CD8-positive, alpha-beta memory T cell (primary cell): ENCODE measurements at regions not wholly inside any gene's neighbourhood (a gene's known extent, or its start where the extent isn't known, plus 50 kb on each side); places are given as distances from the start of the nearest gene placed in this dataset.

Experiments
- CTCF ChIA-PET: fragments of 350-600 bp; sonication (Branson Sonifier 250); formaldehyde crosslinking; loops from one replicate; lab custom pipeline; 2021; ENCODE audit warnings: antibody characterized with exemption; lab: Charles Lee
- POLR2A ChIA-PET: fragments of 350-600 bp; sonication (Branson Sonifier 250); formaldehyde crosslinking; loops from one replicate; lab custom pipeline; 2021; ENCODE audit warnings: antibody characterized with exemption; lab: Charles Lee
- DNase-seq, 5 donors: peaks; one replicate each; pipeline versions ENCODE4 v3.0.0 to v3.0.0-alpha.2; 2020 to 2022; ENCODE audit warnings: mixed read lengths in 1 of 5
- H3K27ac ChIP-seq: one replicate; pipeline ENCODE4 v1.7.0; 2013; ENCODE audit warnings: low read depth, mild to moderate bottlenecking, low read length, moderate library complexity
- H3K27me3 ChIP-seq: 2 replicates; pipeline ENCODE4 v1.7.0; 2013; ENCODE audit warnings: low read length, mild to moderate bottlenecking; ENCODE audit not compliant: insufficient read depth, poor library complexity, severe bottlenecking
- H3K36me3 ChIP-seq: 2 replicates; pipeline ENCODE4 v1.7.0; 2013; ENCODE audit warnings: mild to moderate bottlenecking, low read length, moderate library complexity; ENCODE audit not compliant: insufficient read depth
- H3K4me1 ChIP-seq: 2 replicates; pipeline ENCODE4 v1.7.0; 2013; ENCODE audit warnings: mild to moderate bottlenecking, low read length, moderate library complexity; ENCODE audit not compliant: insufficient read depth
- H3K4me3 ChIP-seq: 2 replicates; pipeline ENCODE4 v1.7.0; 2013; ENCODE audit warnings: mild to moderate bottlenecking, low read length
- H3K9me3 ChIP-seq: 2 replicates; pipeline ENCODE4 v1.7.0; 2013; ENCODE audit warnings: mild to moderate bottlenecking, low read length
- H3K27ac Mint-ChIP-seq, 8 donors: one replicate each; pipeline ENCODE4 v1.8.0; 2020 to 2021; ENCODE audit warnings: mixed read lengths in 8 of 8, mild to moderate bottlenecking in 6 of 8, inconsistent platforms in 3 of 8, moderate library complexity in 3 of 8
- H3K27me3 Mint-ChIP-seq, 2 donors: one replicate each; pipeline ENCODE4 v1.8.0; 2020 to 2021; ENCODE audit warnings: mixed read lengths in 2 of 2, mild to moderate bottlenecking in 1 of 2, moderate library complexity in 1 of 2
- H3K36me3 Mint-ChIP-seq, 3 donors: one replicate each; pipeline ENCODE4 v1.8.0; 2020 to 2021; ENCODE audit warnings: mixed read lengths in 3 of 3, inconsistent platforms in 1 of 3, mild to moderate bottlenecking in 1 of 3
- H3K4me1 Mint-ChIP-seq, 3 donors: one replicate each; pipeline ENCODE4 v1.8.0; 2020 to 2021; ENCODE audit warnings: mixed read lengths in 3 of 3, inconsistent platforms in 1 of 3, mild to moderate bottlenecking in 1 of 3
- H3K4me3 Mint-ChIP-seq, 7 donors: one replicate each; pipeline ENCODE4 v1.8.0; 2020 to 2021; ENCODE audit warnings: mixed read lengths in 7 of 7, mild to moderate bottlenecking in 6 of 7, moderate library complexity in 4 of 7, inconsistent platforms in 2 of 7
- H3K9me3 Mint-ChIP-seq, 5 donors: one replicate each; pipeline ENCODE4 v1.8.0; 2020 to 2022; ENCODE audit warnings: mixed read lengths in 5 of 5, mild to moderate bottlenecking in 3 of 5, moderate library complexity in 2 of 5, inconsistent platforms in 1 of 5

DNA sequence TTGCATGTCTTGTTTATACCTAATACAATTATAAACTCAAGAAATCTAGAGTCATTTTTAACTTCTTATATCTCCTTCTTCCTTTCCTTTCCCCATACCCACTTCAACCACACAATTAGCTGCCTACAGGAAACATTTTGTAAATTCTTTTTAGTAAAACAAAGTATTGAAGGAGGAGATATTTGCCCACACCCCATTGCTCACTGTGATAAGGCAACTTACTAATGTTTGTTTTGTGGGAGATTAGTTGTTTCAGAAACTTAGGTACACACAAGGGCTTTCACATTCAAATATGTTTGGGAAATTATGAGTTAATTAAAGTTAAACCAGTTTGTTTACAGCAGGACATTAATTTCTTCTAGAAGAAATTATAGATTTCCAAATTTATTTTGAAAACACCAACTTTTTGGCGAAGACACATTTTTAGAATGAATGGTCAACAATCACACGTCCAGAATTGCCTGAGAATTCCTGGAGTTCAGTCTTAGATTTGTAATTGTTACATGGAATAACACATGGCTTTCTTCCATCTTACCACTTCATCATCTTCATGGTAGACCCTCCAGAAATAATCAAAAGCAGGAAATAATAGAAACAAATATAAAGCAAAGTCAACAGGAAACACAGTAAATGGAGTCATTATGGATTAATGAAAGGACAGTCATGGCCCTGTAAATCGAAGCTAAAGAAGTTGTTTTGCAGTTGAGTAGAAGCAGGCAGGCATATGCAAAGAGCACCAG, 62.5 kb upstream of the RAB27B start:
- Histone ChIP-seq H3K36me3 (no peaks in the 10 kb centered on the region), H3K27me3 (no peaks in the 10 kb centered on the region), H3K27ac (no peak overlapping the region), H3K4me1 (no peaks in the 10 kb centered on the region), H3K9me3 (no peaks in the 10 kb centered on the region), H3K4me3 (no peak overlapping the region)
- no peaks in the 10 kb centered on the region for H3K9me3 Mint-ChIP-seq
- H3K27ac Mint-ChIP-seq, result peak overlapping the region in 1 of 8 donors; percentile 3
- no peak for DNase-seq
- POLR2A ChIA-PET, result no interaction called here
- H3K36me3 Mint-ChIP-seq, result no peaks in the 10 kb centered on the region
- H3K4me1 Mint-ChIP-seq, result no peaks in the 10 kb centered on the region
- no peak overlapping the region for H3K4me3 Mint-ChIP-seq
- CTCF ChIA-PET, result no interaction called here
- peaks cover 2 to 13% of the 10 kb centered on the region in 2 donors for H3K27me3 Mint-ChIP-seq

DNA sequence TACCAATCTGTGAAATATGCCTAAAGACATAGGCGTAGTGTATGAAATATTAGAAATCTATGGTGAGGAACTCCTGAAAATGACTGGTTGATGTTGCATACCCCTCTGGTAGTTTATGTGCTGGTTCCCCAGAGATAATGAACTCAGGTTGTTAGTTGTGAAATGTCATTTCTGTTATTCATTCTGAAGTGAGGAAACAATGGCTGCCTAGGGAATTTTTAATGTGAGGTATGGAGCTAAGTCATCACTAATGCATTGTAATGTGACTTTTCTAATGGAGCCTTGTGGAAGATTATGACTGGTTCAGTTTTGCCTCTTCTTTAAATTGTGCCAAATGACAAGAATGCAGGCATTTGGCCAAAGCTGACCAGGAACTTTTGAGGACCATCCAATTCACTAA, 61.6 kb upstream of the RAB27B start:
- H3K36me3 ChIP-seq, result no peaks in the 10 kb centered on the region
- H3K36me3 Mint-ChIP-seq, result no peaks in the 10 kb centered on the region
- no peaks in the 10 kb centered on the region for H3K4me1 ChIP-seq
- no peaks in the 10 kb centered on the region for H3K27me3 ChIP-seq
- CTCF ChIA-PET, result no interaction called here
- no peaks in the 10 kb centered on the region for H3K9me3 ChIP-seq
- no peak overlapping the region for H3K4me3 ChIP-seq
- no peak overlapping the region for H3K27ac Mint-ChIP-seq
- H3K27ac ChIP-seq, result no peak overlapping the region
- peaks cover 2 to 13% of the 10 kb centered on the region in 2 donors for H3K27me3 Mint-ChIP-seq
- no peaks in the 10 kb centered on the region for H3K9me3 Mint-ChIP-seq
- H3K4me1 Mint-ChIP-seq, result no peaks in the 10 kb centered on the region
- DNase-seq, result no peak
- no peak overlapping the region for H3K4me3 Mint-ChIP-seq
- POLR2A ChIA-PET, result no interaction called here

DNA sequence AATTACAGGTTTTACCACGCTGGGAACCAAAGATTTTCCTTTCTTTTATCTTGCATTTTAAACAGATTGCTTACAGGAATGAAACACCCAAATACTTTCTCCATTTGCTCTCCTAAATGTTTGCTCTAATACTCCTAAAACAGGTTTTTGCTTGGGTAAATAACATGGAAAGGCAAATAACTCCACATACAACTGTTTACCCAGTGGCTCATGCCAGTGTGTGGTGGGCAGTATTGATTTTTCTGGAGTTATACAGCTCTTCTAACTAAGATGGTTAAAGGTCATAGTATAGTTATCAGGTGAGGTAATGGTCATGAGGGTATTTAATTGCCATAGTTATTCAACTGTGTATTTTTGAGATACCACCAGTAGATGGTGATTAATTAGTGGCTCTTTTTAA, 61.2 kb upstream of the RAB27B start:
- Mint-ChIP-seq H3K36me3 (no peaks in the 10 kb centered on the region), H3K4me1 (no peaks in the 10 kb centered on the region), H3K9me3 (no peaks in the 10 kb centered on the region), H3K4me3 (no peak overlapping the region), H3K27ac (no peak overlapping the region), H3K27me3 (peaks cover 2 to 13% of the 10 kb centered on the region in 2 donors)
- Histone ChIP-seq H3K4me3 (no peak overlapping the region), H3K9me3 (no peaks in the 10 kb centered on the region), H3K4me1 (no peaks in the 10 kb centered on the region), H3K27ac (no peak overlapping the region), H3K27me3 (no peaks in the 10 kb centered on the region), H3K36me3 (no peaks in the 10 kb centered on the region)
- ChIA-PET POLR2A (no interaction called here), CTCF (no interaction called here)
- DNase-seq, result no peak

DNA sequence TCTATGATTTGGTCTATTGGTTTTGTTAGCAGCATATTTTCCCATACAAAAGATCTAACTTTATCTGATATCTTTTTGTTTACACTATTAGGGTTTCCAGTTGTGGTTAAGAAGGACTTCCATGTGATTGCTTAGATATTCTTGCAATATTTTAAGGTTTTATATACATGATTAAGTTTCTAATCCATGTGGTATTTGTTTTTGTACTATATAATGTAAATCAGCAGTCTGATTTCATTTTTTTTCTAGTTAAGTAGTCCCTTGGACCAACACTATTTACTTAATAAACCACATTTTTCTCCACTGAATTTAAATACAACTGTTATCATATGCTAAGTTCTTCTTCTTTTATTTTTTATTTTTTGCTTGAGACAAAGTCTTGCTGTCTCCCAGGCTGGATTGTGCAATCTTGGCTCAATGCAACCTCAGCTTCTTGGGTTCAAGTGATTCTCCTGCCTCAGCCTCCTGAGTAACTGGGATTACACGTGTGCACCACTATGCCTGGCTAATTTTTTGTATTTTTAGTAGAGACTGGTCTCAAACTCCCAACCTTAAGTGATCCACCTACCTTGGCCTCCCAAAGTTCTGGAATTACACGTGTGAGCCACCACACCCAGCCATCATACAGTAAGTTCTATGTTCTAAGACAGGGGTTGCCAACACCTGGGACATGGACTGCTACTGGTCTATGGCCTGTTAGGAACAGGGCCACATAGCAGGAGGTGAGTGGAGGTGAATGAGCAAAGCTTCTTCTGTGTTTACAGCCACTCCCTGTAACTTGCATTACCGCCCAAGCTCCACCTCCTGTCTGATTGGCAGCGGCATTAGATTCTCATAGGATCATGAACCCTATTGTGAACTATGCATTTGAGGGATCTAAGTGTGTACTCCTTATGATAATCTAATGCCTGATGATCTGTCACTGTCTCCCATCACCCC, 58.5 kb upstream of the RAB27B start:
- Histone ChIP-seq H3K27me3 (no peaks in the 10 kb centered on the region), H3K4me1 (no peaks in the 10 kb centered on the region)

DNA sequence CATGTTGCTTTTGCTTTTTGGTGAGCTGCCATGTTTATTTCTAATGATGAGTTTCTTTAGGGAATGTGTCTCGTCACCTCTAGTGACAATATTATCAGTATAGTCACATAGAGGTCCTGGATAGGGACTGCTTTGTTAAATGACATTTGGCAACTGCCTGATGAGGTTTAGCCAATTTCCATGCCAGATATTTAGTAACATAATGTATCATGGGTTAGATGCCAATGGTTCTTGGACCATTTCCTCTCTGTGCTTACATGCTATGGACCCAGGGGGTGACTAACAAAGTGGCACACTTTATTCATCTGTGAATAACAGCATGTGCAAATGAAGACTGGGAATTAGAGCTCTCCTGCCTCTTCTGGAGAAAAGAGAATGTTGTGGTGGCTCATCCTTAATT, 56.2 kb upstream of the RAB27B start:
- H3K27ac Mint-ChIP-seq, result no peak overlapping the region
- no peak overlapping the region for H3K4me3 Mint-ChIP-seq
- no peaks in the 10 kb centered on the region for H3K27me3 Mint-ChIP-seq
- Histone ChIP-seq H3K9me3 (no peaks in the 10 kb centered on the region), H3K27ac (no peak overlapping the region), H3K27me3 (no peaks in the 10 kb centered on the region), H3K4me3 (no peak overlapping the region), H3K36me3 (no peaks in the 10 kb centered on the region), H3K4me1 (no peaks in the 10 kb centered on the region)
- no peak for DNase-seq
- H3K4me1 Mint-ChIP-seq, result no peaks in the 10 kb centered on the region
- H3K9me3 Mint-ChIP-seq, result no peaks in the 10 kb centered on the region
- POLR2A ChIA-PET, result no interaction called here
- CTCF ChIA-PET, result no interaction called here
- H3K36me3 Mint-ChIP-seq, result no peaks in the 10 kb centered on the region

More for the DNA sequence above, 58.5 kb upstream of the RAB27B start:
- Mint-ChIP-seq H3K36me3 (no peaks in the 10 kb centered on the region), H3K4me3 (no peak overlapping the region), H3K4me1 (no peaks in the 10 kb centered on the region), H3K9me3 (no peaks in the 10 kb centered on the region), H3K27me3 (peaks cover 2 to 7% of the 10 kb centered on the region in 2 donors), H3K27ac (no peak overlapping the region)
- no peak overlapping the region for H3K27ac ChIP-seq
- POLR2A ChIA-PET, result no interaction called here
- H3K36me3 ChIP-seq, result no peaks in the 10 kb centered on the region
- DNase-seq, result no peak
- no peaks in the 10 kb centered on the region for H3K9me3 ChIP-seq
- no peak overlapping the region for H3K4me3 ChIP-seq
- CTCF ChIA-PET, result no interaction called here

DNA sequence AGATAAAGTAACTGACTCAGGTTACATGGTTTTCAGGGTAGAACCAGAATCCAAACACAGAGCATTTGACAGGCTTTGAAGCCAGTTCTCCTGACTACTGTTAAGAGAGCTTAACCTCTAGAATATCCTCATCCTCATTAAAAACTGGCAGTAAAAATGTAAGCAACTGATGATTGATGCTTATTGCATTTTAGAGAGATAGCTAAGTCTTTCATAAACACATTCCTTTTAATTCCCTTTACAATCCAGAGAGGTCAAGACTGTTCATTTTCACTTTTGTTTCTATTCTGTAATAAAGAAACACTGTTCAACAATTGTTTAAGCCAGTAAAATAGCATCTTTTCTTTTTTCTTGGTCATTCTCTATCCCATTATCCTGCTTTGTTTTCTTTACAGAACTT, 53.9 kb upstream of the RAB27B start:
- no peaks in the 10 kb centered on the region for H3K27me3 Mint-ChIP-seq
- no peak overlapping the region for H3K27ac Mint-ChIP-seq
- H3K27ac ChIP-seq, result no peak overlapping the region
- POLR2A ChIA-PET, result no interaction called here
- CTCF ChIA-PET, result no interaction called here
- no peaks in the 10 kb centered on the region for H3K4me1 ChIP-seq
- no peaks in the 10 kb centered on the region for H3K36me3 Mint-ChIP-seq
- no peaks in the 10 kb centered on the region for H3K9me3 Mint-ChIP-seq
- no peak overlapping the region for H3K4me3 Mint-ChIP-seq
- no peak for DNase-seq
- no peak overlapping the region for H3K4me3 ChIP-seq
- H3K4me1 Mint-ChIP-seq, result no peaks in the 10 kb centered on the region
- no peaks in the 10 kb centered on the region for H3K27me3 ChIP-seq
- H3K9me3 ChIP-seq, result no peaks in the 10 kb centered on the region
- no peaks in the 10 kb centered on the region for H3K36me3 ChIP-seq

DNA sequence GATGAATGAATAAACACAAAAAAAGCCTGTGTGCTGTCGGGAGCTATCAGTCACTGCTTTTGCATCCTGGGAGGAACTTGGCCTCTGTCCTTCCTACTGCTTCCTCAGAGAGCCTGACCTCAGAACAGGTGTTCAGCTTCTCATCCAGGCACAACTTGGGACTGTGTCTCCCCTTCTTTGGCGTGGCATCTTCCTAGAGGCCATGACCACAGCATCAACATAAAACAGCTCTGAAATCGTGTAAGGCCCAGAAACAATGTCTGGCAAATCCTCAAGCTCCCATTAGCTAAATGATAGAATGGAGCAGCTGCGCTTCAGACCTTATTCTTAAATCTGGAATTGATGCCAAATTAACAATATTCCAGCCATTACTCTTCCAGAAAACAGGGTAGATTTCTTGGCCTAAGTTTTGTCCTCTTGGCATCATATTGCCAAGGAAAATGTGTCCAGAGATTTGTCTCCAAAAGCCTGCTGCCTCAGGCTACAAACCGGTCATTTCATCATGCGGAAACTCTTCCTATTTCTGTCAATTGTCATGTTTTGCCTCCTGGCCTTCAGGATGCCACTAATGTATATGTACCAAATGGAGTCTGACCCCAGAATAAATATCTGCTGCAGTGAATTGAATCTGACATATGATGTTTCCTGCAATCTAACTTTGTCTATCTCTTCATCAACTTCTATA, 53.2 kb upstream of the RAB27B start:
- H3K36me3 ChIP-seq, result no peaks in the 10 kb centered on the region
- ChIA-PET CTCF (no interaction called here), POLR2A (no interaction called here)
- Mint-ChIP-seq H3K4me3 (no peak overlapping the region), H3K27ac (no peak overlapping the region), H3K4me1 (no peaks in the 10 kb centered on the region), H3K27me3 (no peaks in the 10 kb centered on the region), H3K9me3 (no peaks in the 10 kb centered on the region), H3K36me3 (no peaks in the 10 kb centered on the region)
- H3K9me3 ChIP-seq, result no peaks in the 10 kb centered on the region
- no peak for DNase-seq
- no peak overlapping the region for H3K27ac ChIP-seq
- H3K4me1 ChIP-seq, result no peaks in the 10 kb centered on the region
- H3K27me3 ChIP-seq, result no peaks in the 10 kb centered on the region
- no peak overlapping the region for H3K4me3 ChIP-seq

DNA sequence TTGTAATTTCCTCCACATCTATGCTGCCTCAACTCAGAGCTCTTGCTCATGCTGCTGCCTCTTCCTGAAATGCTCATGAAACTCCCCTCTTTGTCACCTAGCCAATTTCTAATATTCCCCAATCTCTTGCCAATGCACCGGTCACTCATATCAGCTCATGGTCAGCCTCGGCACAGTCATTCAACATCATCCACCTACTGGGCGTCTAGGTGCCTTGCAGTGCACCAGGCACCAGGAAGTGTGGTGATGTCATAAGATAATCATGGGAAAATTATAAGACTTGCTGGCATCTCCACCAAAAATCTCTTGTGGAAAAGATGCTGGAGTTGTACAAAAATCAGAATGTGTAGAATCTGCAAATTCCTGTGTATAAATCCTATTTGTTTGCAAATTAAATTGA, 52.6 kb upstream of the RAB27B start:
- Mint-ChIP-seq H3K36me3 (no peaks in the 10 kb centered on the region), H3K27me3 (no peaks in the 10 kb centered on the region), H3K4me3 (no peak overlapping the region), H3K27ac (peak overlapping the region in 1 of 8 donors; percentile 59), H3K4me1 (no peaks in the 10 kb centered on the region), H3K9me3 (no peaks in the 10 kb centered on the region)
- H3K27ac ChIP-seq, result no peak overlapping the region
- ChIA-PET POLR2A (no interaction called here), CTCF (no interaction called here)
- H3K9me3 ChIP-seq, result no peaks in the 10 kb centered on the region
- H3K4me3 ChIP-seq, result no peak overlapping the region
- H3K36me3 ChIP-seq, result no peaks in the 10 kb centered on the region
- no peaks in the 10 kb centered on the region for H3K4me1 ChIP-seq
- H3K27me3 ChIP-seq, result no peaks in the 10 kb centered on the region
- DNase-seq, result no peak
